ENCODE measurements at regions not wholly inside any gene's neighbourhood (a gene's known extent, or its start where the extent isn't known, plus 50 kb on each side); places are given as distances from the start of the nearest gene placed in this dataset.

DNA sequence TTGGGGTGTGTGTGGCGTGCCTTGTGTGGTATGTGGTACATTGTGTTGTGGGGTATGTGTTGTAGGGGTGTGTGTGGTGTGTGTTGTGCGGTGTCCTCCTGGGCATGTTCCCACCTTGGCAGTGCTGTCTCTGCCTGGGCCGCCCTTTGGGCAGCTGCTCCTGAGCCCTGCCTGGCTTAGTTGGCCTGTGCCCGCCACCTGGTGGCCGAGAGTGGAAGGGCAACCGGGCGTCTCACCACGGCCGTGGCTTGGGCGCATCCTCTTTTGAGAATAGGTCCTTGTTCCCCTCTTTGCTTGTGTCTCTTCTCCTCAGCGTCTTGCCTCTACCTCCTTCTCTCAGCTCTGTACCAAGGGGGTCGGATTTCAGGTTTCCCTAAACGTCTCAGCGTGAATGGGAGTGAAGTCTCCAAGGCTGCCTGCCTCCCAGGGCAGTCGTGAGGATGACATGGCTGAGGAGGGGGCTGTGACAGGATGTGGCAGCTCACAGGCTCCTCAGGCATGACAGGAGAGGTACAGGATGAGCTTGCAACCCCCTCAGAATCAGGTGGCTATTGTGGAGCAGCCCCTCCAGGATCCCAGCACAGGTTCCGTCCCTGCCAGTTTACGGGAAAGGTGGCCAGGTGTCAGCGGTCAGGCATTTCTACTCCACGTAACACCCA is 98.4 kb upstream of the PODXL start:
- TF ChIP-seq, protein P1, sequence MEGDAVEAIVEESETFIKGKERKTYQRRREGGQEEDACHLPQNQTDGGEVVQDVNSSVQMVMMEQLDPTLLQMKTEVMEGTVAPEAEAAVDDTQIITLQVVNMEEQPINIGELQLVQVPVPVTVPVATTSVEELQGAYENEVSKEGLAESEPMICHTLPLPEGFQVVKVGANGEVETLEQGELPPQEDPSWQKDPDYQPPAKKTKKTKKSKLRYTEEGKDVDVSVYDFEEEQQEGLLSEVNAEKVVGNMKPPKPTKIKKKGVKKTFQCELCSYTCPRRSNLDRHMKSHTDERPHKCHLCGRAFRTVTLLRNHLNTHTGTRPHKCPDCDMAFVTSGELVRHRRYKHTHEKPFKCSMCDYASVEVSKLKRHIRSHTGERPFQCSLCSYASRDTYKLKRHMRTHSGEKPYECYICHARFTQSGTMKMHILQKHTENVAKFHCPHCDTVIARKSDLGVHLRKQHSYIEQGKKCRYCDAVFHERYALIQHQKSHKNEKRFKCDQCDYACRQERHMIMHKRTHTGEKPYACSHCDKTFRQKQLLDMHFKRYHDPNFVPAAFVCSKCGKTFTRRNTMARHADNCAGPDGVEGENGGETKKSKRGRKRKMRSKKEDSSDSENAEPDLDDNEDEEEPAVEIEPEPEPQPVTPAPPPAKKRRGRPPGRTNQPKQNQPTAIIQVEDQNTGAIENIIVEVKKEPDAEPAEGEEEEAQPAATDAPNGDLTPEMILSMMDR (IDR thresholded peaks at IDR 0.05; ENCODE audit: extremely low read depth, missing control alignments), result peak; percentile 99
- DNase-seq (ENCODE audit: low spot score), result peak; percentile 85

DNA sequence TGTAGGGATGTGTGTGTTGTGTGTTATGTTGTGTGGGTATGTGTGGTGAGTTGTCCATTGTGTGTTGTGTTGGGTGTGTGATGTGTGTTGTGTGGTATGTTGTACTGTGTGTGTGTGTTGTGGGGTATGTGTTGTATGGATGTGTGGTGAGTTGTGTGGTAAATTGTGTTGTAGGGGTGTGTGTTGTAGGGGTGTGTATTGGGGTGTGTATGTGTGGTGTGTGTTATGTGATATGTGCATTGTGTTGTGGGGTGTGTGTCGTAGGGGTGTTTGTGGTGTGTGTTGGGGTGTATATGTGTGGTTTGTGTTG is 97.8 kb upstream of the PODXL start:
- TF ChIP-seq, protein P1 (IDR thresholded peaks at IDR 0.05; ENCODE audit: extremely low read depth, missing control alignments), result no peak
- no peak for DNase-seq (ENCODE audit: low spot score)

DNA sequence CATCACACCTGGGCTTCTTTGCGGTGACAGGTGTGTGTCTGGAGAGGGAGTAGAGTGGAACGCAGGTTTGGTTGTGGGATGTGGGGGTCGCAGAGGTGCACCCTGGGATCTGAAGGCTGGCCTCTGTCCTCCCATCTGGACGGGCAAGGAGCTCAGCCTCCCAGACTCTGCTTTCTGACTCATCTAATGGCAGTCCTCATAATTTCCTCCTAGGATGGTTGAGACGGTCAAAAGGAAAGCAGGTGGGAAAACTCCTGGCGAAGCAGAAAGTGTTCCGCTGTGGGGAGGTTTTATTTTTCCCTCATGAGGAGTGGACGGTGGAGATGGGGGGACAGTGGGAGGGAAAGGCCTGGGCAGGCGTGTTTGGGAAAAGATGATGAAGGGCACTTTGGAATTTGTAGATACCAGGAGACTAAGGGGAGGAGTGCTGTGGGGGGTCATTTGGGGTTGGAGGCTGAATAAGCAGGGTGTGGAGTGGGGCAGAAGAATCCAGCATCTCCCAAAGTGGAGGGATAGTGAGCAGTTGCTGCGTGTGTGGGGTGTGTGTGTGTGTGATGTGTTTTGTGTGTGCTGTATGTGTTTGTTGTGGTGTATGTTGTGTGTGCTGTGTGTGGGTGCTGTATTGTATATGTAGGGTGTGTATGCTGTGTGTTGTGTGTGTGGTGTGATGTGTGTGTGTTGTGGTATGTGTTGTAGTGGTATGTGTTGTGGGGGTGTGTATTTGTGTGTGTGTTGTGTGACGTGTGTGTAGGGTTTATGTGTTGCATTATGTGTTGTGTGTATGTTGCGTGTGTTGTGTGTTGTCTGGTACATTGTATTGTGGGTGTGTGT is 97.2 kb upstream of the PODXL start:
- DNase-seq (ENCODE audit: low spot score), result no peak
- TF ChIP-seq, protein P1 (IDR thresholded peaks at IDR 0.05; ENCODE audit: extremely low read depth, missing control alignments), result no peak

DNA sequence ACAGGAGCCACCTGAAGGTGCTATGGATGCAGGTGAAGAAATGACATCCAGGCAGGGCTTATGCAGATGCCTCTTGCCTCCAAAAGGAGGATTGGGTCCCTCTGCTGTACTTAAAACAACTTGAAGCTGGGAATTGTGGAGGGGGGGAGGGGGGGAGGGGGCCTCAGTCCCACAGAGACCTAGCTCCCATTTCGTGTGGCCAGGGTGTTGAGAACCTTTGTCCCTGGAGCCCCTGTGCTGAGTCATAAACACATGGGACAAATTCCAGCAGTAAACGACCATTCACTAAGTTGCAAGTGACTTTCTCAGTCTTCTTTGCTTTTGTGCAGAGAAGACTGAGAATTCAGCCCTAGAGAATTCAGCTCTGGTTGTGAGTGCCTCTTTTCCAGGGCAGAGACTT is 96.5 kb upstream of the PODXL start:
- no peak for DNase-seq (ENCODE audit: low spot score)
- TF ChIP-seq, protein P1 (IDR thresholded peaks at IDR 0.05; ENCODE audit: extremely low read depth, missing control alignments), result no peak

DNA sequence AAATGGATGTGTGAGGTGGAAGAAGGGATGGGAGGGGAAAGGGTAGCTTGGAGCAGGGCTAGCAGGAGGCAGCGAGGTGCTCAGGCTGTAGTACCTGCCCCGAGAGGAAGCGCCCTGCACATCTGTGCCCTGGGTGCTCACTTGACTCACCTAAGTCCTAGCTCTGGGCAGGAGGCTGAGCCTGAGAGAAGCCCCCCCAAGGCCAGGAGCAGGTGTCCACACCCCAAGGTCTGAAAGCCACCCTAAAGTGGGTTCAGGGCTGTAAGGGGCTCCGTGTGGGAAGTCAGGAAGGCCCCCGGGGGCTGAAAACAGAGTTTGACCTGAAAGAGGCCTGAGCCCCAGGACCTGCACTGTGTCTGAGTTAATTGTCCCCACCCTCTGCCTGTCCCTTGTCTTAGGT is 95.8 kb upstream of the PODXL start:
- TF ChIP-seq, protein P1 (IDR thresholded peaks at IDR 0.05; ENCODE audit: extremely low read depth, missing control alignments), result no peak
- DNase-seq (ENCODE audit: low spot score), result no peak

DNA sequence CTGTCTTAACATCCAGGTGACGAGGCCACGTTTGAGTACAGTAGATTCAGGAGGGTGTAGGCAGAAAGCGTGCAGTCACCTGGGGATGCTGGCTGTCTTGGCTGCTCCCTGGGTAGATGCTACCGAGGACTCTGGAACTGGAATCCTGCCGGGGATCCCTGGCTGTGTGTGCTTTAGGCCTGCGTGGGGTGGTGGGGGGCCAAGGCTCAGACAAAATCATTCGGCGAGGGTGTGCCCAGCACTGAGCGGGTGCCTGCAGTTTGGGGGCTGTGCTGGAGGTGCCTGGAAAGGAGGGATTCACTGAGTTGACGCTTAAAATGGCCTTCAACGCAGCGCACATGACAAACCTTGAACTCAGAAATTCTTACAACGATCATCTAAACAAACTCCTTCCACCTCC is 93.5 kb upstream of the PODXL start:
- no peak for DNase-seq (ENCODE audit: low spot score)
- TF ChIP-seq, protein P1 (IDR thresholded peaks at IDR 0.05; ENCODE audit: extremely low read depth, missing control alignments), result no peak

DNA sequence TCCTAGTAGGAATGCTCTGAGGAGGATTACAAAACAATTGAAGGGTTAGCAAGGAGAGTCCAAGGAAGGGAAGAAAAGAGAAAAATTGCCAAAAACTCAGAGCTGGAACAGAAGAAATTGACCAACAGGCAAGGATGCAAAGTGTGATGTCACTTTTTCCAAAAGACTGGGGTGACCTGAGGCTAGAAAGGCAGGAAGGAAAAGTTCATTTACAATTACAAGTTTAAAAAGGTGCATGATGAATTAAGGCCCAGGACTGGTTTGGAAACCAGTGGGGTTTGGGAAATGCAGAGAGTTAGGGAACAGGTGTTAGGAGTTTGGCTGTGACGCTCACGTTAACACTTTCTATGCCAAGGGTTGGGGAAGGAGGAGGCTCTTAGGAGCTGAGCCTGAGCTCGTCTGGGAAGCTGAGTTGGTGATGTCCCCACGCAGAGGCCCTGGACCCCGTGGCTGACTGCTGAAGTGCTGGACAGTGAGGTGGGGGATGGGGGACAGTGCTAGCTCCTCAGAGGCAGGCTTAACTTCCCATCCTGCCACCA is 92.6 kb upstream of the PODXL start:
- DNase-seq (ENCODE audit: low spot score), result no peak
- TF ChIP-seq, protein P1 (IDR thresholded peaks at IDR 0.05; ENCODE audit: extremely low read depth, missing control alignments), result no peak
